GM12891 (cell line): ENCODE measurements at regions not wholly inside any gene's neighbourhood (a gene's known extent, or its start where the extent isn't known, plus 50 kb on each side); places are given as distances from the start of the nearest gene placed in this dataset.

ENCODE experiments used
- PAX5 ChIP-seq: IDR thresholded peaks from 2 replicates; pipeline ENCODE4 v1.6.1; 2011; ENCODE audit warnings: low read length, moderate library complexity, mild to moderate bottlenecking; ENCODE audit not compliant: insufficient read depth, severe bottlenecking
- POLR2A ChIP-seq: IDR thresholded peaks from 2 replicates; pipeline ENCODE4 v1.6.1; 2011; ENCODE audit warnings: low read depth, low read length, control low read depth
- POLR2AphosphoS5 ChIP-seq: IDR thresholded peaks from 2 replicates; pipeline ENCODE4 v1.6.1; 2011; ENCODE audit warnings: low read depth, low read length, control low read depth
- SPI1 ChIP-seq: IDR thresholded peaks from 2 replicates; pipeline ENCODE4 v1.6.1; 2011; ENCODE audit warnings: low read depth, low read length, control low read depth
- TAF1 ChIP-seq: IDR thresholded peaks from 2 replicates; pipeline ENCODE4 v1.6.1; 2011; ENCODE audit warnings: low read depth, low read length, control low read depth

DNA sequence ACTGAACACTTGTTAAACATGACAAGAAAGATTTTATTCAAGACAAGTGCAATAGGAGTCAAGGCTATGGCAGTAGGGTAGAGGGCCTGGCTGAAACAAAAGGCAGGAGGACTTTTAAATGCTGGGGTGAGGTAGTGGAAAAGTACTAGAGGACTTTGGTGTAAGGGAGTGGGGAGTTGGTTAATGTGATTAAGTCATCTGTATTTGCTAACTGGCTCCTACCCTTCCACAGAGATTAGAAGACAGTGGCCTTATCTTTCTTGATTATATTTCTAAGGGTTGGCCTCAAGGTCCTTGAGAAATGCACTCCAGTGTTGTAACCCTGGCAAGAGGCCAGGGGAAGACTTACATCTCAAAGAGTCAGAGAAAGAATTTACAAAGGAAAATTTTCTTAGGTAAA lies 160.2 kb upstream of the FTMT start:
- no peak for TF ChIP-seq POLR2AphosphoS5
- TF ChIP-seq POLR2A, result no peak
- no peak for TF ChIP-seq TAF1
- TF ChIP-seq PAX5, result no peak
- TF ChIP-seq SPI1, result no peak
